ENCODE measurements at regions not wholly inside any gene's neighbourhood (a gene's known extent, or its start where the extent isn't known, plus 50 kb on each side); places are given as distances from the start of the nearest gene placed in this dataset.

GRCh38 chr5:61738446-61738845 is 406.4 kb downstream of the ZSWIM6 start:
- H3K27me3 ChIP-seq (ENCODE audit: control insufficient read depth, insufficient read depth, low read length), result no peaks in the 10 kb centered on the region
- H3K36me3 ChIP-seq (replicated peaks; ENCODE audit: control insufficient read depth, insufficient read depth, low read length), result no peaks in the 10 kb centered on the region
- H3K4me3 ChIP-seq (ENCODE audit: insufficient read depth, low read depth, low read length), result no peak overlapping the region
- no peak for DNase-seq

DNA sequence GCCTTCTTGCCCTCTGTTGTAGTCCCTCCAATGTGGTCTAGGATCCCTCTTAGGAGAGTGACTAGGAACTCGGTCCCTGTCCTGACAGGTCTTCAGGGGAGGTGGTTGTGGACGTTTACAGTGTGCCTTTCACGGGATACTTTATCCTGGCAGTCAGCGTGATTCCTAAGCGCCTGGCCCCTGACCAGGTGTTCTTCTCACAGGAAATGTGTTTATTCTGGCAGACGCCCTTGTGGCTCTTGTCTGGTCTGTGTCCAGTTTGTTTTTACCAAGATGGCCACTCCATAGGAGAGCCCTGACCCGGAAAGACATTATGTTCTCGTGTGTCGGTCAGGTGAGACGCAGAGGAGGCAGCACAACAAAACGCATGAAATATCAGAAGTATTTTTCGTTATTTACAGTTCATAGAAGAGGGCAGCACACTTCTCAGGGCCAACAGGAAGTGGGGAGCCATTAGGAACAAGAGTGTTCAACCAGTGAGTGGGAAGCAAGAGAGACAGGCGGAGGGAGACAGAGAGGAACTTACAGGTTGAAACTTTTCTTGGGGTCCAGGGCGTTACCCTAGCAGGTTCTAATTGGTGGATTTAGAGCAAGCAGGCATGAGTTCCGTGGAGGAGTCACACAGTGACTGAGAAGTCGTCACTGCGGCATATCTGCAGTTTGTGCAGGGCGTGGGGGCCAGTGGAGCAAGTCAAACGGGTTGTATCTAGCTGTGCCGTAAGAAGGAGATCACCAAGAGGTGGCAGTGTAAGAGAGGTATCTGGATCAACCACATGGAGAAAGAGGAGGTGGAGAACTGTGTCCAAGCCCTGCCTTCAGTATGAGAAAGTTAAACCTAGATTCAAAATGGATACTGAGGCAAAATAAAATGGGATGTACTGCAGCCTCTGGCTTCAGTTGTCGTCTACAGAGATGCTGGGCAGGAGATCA is 412.9 kb downstream of the ZSWIM6 start:
- Histone ChIP-seq H3K36me3 (replicated peaks; ENCODE audit: control insufficient read depth, insufficient read depth, low read length) (no peaks in the 10 kb centered on the region), H3K4me3 (ENCODE audit: insufficient read depth, low read depth, low read length) (no peak overlapping the region), H3K27me3 (ENCODE audit: control insufficient read depth, insufficient read depth, low read length) (no peaks in the 10 kb centered on the region)
- peak; percentile 11 for DNase-seq

DNA sequence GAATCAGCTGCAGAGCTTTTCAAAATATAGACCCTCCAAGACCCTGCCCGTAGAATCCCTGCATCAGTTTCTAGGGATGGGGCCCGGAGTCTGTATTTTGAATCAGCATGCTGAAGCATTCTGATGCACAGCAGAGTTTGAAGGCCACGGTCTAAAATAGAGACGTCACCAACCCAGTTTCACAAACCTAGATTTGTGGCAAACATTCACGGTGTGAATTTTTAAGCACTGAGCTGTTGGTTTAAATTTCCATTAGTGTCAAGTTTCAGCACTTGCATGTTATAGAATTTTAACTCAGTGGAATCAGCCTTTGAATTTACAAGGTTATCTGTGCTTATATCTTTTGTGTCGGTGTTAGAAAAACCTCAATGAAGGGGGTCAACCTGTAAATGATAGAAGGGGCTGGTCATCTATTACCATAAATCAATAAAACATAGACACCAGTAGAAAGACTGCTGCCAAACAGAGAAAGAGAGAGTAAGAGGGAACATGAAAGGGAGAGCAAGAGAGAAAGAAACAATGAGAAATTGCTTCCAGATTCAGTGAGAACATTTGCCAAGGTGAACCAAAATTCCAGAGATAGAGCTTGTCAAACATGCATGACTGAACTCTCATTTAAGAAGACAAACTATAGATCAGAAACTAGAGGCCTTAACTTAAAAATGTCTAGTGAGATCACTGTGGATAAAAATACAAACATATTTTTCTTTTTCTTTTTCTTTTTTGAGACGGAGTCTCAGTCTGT is 414.9 kb downstream of the ZSWIM6 start:
- DNase-seq, result no peak
- no peak overlapping the region for H3K4me3 ChIP-seq (ENCODE audit: insufficient read depth, low read depth, low read length)
- H3K36me3 ChIP-seq (replicated peaks; ENCODE audit: control insufficient read depth, insufficient read depth, low read length), result no peaks in the 10 kb centered on the region
- H3K27me3 ChIP-seq (ENCODE audit: control insufficient read depth, insufficient read depth, low read length), result no peaks in the 10 kb centered on the region

GRCh38 chr5:61748121-61748520 is 416.1 kb downstream of the ZSWIM6 start:
- Histone ChIP-seq H3K36me3 (replicated peaks; ENCODE audit: control insufficient read depth, insufficient read depth, low read length) (no peaks in the 10 kb centered on the region), H3K27me3 (ENCODE audit: control insufficient read depth, insufficient read depth, low read length) (no peaks in the 10 kb centered on the region), H3K4me3 (ENCODE audit: insufficient read depth, low read depth, low read length) (no peak overlapping the region)
- DNase-seq, result no peak

GRCh38 chr5:61748651-61749050 is 416.6 kb downstream of the ZSWIM6 start:
- no peak for DNase-seq
- Histone ChIP-seq H3K4me3 (ENCODE audit: insufficient read depth, low read depth, low read length) (no peak overlapping the region), H3K36me3 (replicated peaks; ENCODE audit: control insufficient read depth, insufficient read depth, low read length) (no peaks in the 10 kb centered on the region), H3K27me3 (ENCODE audit: control insufficient read depth, insufficient read depth, low read length) (no peaks in the 10 kb centered on the region)

DNA sequence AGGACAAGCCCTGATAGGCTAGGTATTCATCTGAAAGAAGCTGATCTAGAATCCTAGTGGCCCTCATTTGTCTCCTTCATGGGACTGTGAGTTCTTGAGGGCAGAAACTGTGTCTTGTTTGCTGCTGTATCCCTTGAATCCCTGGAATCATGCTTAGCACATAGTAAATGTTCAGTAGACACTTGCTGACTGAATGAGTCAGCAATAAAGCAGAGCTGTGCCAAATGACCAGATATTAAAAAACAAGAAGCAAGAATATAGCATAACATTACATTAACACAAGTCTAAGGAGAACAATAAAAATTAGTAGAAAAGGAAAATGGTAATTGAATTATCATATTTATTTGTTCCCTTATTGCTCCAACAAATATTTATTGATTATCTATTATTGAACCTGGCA is 420.5 kb downstream of the ZSWIM6 start:
- Histone ChIP-seq H3K27me3 (ENCODE audit: control insufficient read depth, insufficient read depth, low read length) (no peaks in the 10 kb centered on the region), H3K4me3 (ENCODE audit: insufficient read depth, low read depth, low read length) (no peak overlapping the region), H3K36me3 (replicated peaks; ENCODE audit: control insufficient read depth, insufficient read depth, low read length) (no peaks in the 10 kb centered on the region)
- DNase-seq, result no peak

DNA sequence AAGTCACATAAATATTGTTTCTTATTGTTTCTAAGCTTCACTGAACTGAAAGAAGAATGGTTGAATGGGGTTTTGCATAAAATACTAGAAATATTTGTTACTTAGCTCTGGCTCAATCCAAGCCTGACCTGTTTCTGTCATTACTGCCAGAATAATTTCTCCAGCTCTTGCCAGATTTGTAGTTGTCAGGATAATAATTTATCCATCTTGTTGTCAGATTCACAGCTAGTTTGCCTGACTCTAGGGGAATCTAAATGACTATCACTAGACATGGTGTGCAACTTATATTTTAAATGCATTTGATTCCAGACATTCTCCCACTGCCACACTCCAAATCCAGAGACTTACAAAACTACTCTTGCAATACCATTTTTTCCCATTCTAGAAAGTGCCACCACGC is 422.7 kb downstream of the ZSWIM6 start:
- Histone ChIP-seq H3K27me3 (ENCODE audit: control insufficient read depth, insufficient read depth, low read length) (no peaks in the 10 kb centered on the region), H3K36me3 (replicated peaks; ENCODE audit: control insufficient read depth, insufficient read depth, low read length) (no peaks in the 10 kb centered on the region), H3K4me3 (ENCODE audit: insufficient read depth, low read depth, low read length) (no peak overlapping the region)
- no peak for DNase-seq

GRCh38 chr5:61755726-61756222 is 423.7 kb downstream of the ZSWIM6 start:
- no peaks in the 10 kb centered on the region for H3K36me3 ChIP-seq (replicated peaks; ENCODE audit: control insufficient read depth, insufficient read depth, low read length)
- no peak overlapping the region for H3K4me3 ChIP-seq (ENCODE audit: insufficient read depth, low read depth, low read length)
- DNase-seq, result no peak
- H3K27me3 ChIP-seq (ENCODE audit: control insufficient read depth, insufficient read depth, low read length), result no peaks in the 10 kb centered on the region

GRCh38 chr5:61758711-61759110 is 426.7 kb downstream of the ZSWIM6 start:
- Histone ChIP-seq H3K36me3 (replicated peaks; ENCODE audit: control insufficient read depth, insufficient read depth, low read length) (no peaks in the 10 kb centered on the region), H3K27me3 (ENCODE audit: control insufficient read depth, insufficient read depth, low read length) (no peaks in the 10 kb centered on the region), H3K4me3 (ENCODE audit: insufficient read depth, low read depth, low read length) (no peak overlapping the region)
- no peak for DNase-seq

GRCh38 chr5:61765471-61765870 is 433.4 kb downstream of the ZSWIM6 start:
- no peak for DNase-seq
- Histone ChIP-seq H3K27me3 (ENCODE audit: control insufficient read depth, insufficient read depth, low read length) (no peaks in the 10 kb centered on the region), H3K36me3 (replicated peaks; ENCODE audit: control insufficient read depth, insufficient read depth, low read length) (no peaks in the 10 kb centered on the region), H3K4me3 (ENCODE audit: insufficient read depth, low read depth, low read length) (no peak overlapping the region)

GRCh38 chr5:61766141-61766540 is 434.1 kb downstream of the ZSWIM6 start:
- H3K4me3 ChIP-seq (ENCODE audit: insufficient read depth, low read depth, low read length), result no peak overlapping the region
- no peak for DNase-seq
- H3K27me3 ChIP-seq (ENCODE audit: control insufficient read depth, insufficient read depth, low read length), result no peaks in the 10 kb centered on the region
- no peaks in the 10 kb centered on the region for H3K36me3 ChIP-seq (replicated peaks; ENCODE audit: control insufficient read depth, insufficient read depth, low read length)

DNA sequence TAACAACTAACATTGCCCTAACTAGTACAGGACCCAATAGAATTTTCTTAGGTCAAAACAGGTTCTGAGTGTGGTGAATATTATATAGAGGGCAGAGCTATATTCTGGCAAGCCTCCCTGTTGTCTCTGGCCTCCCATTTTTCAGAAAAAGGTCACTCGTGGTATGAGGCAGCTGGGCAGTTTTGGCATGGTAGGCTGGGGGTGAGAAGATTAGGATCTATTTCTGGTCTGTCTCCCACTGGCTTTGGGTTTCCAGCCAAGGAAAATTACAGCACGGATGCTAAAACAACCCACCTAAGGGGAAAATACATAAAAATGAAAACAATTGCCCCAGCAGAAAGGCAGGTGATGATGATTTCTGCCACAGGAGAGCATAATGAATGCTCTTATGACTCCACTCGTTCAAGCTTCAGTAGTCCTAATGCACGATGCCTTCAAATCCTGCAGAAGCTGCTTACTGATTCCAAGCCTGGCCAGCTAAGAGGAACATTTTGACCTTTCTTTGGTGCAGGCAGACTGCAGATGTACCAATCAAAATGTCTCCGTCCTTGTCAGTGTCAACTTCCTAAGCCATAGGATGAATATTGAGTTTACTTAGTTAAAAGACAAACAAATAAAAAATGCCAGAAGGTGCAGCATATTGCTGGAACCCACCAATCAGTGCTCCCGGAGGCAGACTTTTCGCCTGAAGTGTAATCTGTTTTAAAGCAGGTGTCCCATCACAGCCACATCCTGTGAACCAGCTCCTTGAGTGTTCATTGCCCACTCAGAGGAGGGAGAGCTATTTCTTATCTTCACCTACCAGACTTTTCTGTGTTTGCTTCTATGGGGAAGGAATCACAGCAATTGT is 435.4 kb downstream of the ZSWIM6 start:
- DNase-seq, result no peak
- H3K4me3 ChIP-seq (ENCODE audit: insufficient read depth, low read depth, low read length), result no peak overlapping the region
- no peaks in the 10 kb centered on the region for H3K27me3 ChIP-seq (ENCODE audit: control insufficient read depth, insufficient read depth, low read length)
- no peaks in the 10 kb centered on the region for H3K36me3 ChIP-seq (replicated peaks; ENCODE audit: control insufficient read depth, insufficient read depth, low read length)

GRCh38 chr5:61768692-61769281 is 436.7 kb downstream of the ZSWIM6 start:
- H3K4me3 ChIP-seq (ENCODE audit: insufficient read depth, low read depth, low read length), result no peak overlapping the region
- H3K27me3 ChIP-seq (ENCODE audit: control insufficient read depth, insufficient read depth, low read length), result no peaks in the 10 kb centered on the region
- no peaks in the 10 kb centered on the region for H3K36me3 ChIP-seq (replicated peaks; ENCODE audit: control insufficient read depth, insufficient read depth, low read length)
- DNase-seq, result peak; percentile 63

DNA sequence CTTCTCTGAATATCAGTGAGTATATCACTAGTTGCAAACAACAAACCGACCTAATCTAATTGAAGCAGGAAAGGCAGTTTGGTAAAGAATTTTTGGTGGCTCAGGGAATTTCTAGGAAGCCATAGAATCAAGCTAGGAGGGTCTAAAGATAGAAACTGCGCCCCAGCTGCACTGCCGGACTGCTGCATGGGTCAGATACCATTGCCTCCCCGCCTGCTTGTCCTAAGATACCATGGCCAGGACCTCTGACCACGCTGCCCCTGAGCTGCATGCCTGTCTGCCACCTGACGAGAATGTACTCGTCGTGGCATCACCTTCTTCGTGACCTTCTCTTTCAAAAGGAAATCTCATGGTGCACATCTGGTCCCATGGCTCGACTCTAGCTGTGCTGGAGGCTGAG is 439.0 kb downstream of the ZSWIM6 start:
- H3K4me3 ChIP-seq (ENCODE audit: insufficient read depth, low read depth, low read length), result no peak overlapping the region

More for the DNA sequence above, 439.0 kb downstream of the ZSWIM6 start:
- Histone ChIP-seq H3K27me3 (ENCODE audit: control insufficient read depth, insufficient read depth, low read length) (no peaks in the 10 kb centered on the region), H3K36me3 (replicated peaks; ENCODE audit: control insufficient read depth, insufficient read depth, low read length) (no peaks in the 10 kb centered on the region)
- DNase-seq, result no peak
